ENCODE measurements at regions not wholly inside any gene's neighbourhood (a gene's known extent, or its start where the extent isn't known, plus 50 kb on each side); places are given as distances from the start of the nearest gene placed in this dataset.

GRCh38 chr14:97164021-97164420, 366.8 kb downstream of the VRK1 start:
- peak; percentile 45 for TF ChIP-seq CTCF (IDR thresholded peaks at IDR 0.05)
- TF ChIP-seq POLR2AphosphoS5 (IDR thresholded peaks at IDR 0.05; ENCODE audit: low read depth, low read length), result no peak
- no peak for TF ChIP-seq REST (IDR thresholded peaks at IDR 0.05; ENCODE audit: low read depth, low read length)
- TF ChIP-seq, protein P1, sequence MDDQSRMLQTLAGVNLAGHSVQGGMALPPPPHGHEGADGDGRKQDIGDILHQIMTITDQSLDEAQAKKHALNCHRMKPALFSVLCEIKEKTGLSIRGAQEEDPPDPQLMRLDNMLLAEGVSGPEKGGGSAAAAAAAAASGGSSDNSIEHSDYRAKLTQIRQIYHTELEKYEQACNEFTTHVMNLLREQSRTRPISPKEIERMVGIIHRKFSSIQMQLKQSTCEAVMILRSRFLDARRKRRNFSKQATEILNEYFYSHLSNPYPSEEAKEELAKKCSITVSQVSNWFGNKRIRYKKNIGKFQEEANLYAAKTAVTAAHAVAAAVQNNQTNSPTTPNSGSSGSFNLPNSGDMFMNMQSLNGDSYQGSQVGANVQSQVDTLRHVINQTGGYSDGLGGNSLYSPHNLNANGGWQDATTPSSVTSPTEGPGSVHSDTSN (IDR thresholded peaks at IDR 0.05), result no peak
- TF ChIP-seq FOXM1 (IDR thresholded peaks at IDR 0.05; ENCODE audit: low read depth), result no peak
- TF ChIP-seq, protein P2, sequence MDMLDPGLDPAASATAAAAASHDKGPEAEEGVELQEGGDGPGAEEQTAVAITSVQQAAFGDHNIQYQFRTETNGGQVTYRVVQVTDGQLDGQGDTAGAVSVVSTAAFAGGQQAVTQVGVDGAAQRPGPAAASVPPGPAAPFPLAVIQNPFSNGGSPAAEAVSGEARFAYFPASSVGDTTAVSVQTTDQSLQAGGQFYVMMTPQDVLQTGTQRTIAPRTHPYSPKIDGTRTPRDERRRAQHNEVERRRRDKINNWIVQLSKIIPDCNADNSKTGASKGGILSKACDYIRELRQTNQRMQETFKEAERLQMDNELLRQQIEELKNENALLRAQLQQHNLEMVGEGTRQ (IDR thresholded peaks at IDR 0.05; ENCODE audit: borderline replicate concordance, low read depth, low read length), result no peak
- no peak for TF ChIP-seq EZH2phosphoT487 (IDR thresholded peaks at IDR 0.05; ENCODE audit: borderline replicate concordance, low read depth)
- TF ChIP-seq EP300 (IDR thresholded peaks at IDR 0.05; ENCODE audit: borderline replicate concordance in 1 of 2, low read depth in 1 of 2, low read length in 1 of 2), result no peak
- TF ChIP-seq MAX (IDR thresholded peaks at IDR 0.05; ENCODE audit: low read depth), result no peak
- TF ChIP-seq CHD2 (IDR thresholded peaks at IDR 0.05; ENCODE audit: low read length, partially characterized antibody), result no peak
- TF ChIP-seq SIN3A (IDR thresholded peaks at IDR 0.05; ENCODE audit: borderline replicate concordance, low read depth, low read length), result no peak
- no peak for TF ChIP-seq SMC3 (IDR thresholded peaks at IDR 0.05; ENCODE audit: low read depth, low read length)
- no peak for TF ChIP-seq RAD21 (IDR thresholded peaks at IDR 0.05; ENCODE audit: low read length)
- TF ChIP-seq USF1 (IDR thresholded peaks at IDR 0.05; ENCODE audit: borderline replicate concordance, low read depth), result no peak

Data from SK-N-SH (cell line).